ENCODE measurements at regions not wholly inside any gene's neighbourhood (a gene's known extent, or its start where the extent isn't known, plus 50 kb on each side); places are given as distances from the start of the nearest gene placed in this dataset.

- TF ChIP-seq CTCF (IDR thresholded peaks at IDR 0.05) (no peak), EP300 (IDR thresholded peaks at IDR 0.05; ENCODE audit: low read depth) (no peak)
Measured at GRCh38 chr2:15882761-15883497, 57.4 kb upstream of the MYCN start.

Measured in transverse colon (tissue), 3 donors.